Fibroblast of upper back skin (primary cell): ENCODE measurements at regions not wholly inside any gene's neighbourhood (a gene's known extent, or its start where the extent isn't known, plus 50 kb on each side); places are given as distances from the start of the nearest gene placed in this dataset.
"Not testable (repeated sequence)": the region's sequence is repeated elsewhere in the genome, so short reads cannot be mapped to it uniquely, and the experiment has no call there.

Experiments
- DNase-seq: peaks from one replicate; pipeline ENCODE4 v3.0.0-alpha.2; 2013

- DNase-seq: no peak
These were observed 56.6 kb downstream of the SLITRK1 start for GRCh38 chr13:83825676-83826075.

- no peak for DNase-seq
These were observed 57.7 kb downstream of the SLITRK1 start for GRCh38 chr13:83824560-83824959.

GRCh38 chr13:83824120-83824519 lies 58.2 kb downstream of the SLITRK1 start:
- no peak for DNase-seq

- DNase-seq: peak; percentile 13
These were observed 62.7 kb downstream of the SLITRK1 start for GRCh38 chr13:83819611-83820010.

- DNase-seq: peak; percentile 7
These were observed 63.1 kb downstream of the SLITRK1 start for GRCh38 chr13:83819156-83819555.

- no peak for DNase-seq
These were observed 66.2 kb downstream of the SLITRK1 start for GRCh38 chr13:83816081-83816480.

- no peak for DNase-seq
These were observed 66.7 kb downstream of the SLITRK1 start for GRCh38 chr13:83815598-83815997.

- no peak for DNase-seq
These were observed 72.1 kb downstream of the SLITRK1 start for GRCh38 chr13:83810136-83810535.

- no peak for DNase-seq
These were observed 77.8 kb downstream of the SLITRK1 start for GRCh38 chr13:83804356-83804962.

GRCh38 chr13:83798731-83799130 lies 83.5 kb downstream of the SLITRK1 start:
- DNase-seq: peak; percentile 18

GRCh38 chr13:83796364-83796763 lies 85.9 kb downstream of the SLITRK1 start:
- no peak for DNase-seq

GRCh38 chr13:83794583-83794982 lies 87.7 kb downstream of the SLITRK1 start:
- DNase-seq: peak; percentile 15

- peak; percentile 15 for DNase-seq
These were observed 102.0 kb downstream of the SLITRK1 start for GRCh38 chr13:83780227-83780626.

GRCh38 chr13:83773961-83774360 lies 108.3 kb downstream of the SLITRK1 start:
- DNase-seq: no peak

- no peak for DNase-seq
These were observed 116.5 kb downstream of the SLITRK1 start for GRCh38 chr13:83765796-83766195.

GRCh38 chr13:83761631-83762030 lies 120.6 kb downstream of the SLITRK1 start:
- DNase-seq: no peak

GRCh38 chr13:83755210-83755609 lies 127.1 kb downstream of the SLITRK1 start:
- not testable (repeated sequence) for DNase-seq

GRCh38 chr13:83753912-83754624 lies 128.2 kb downstream of the SLITRK1 start:
- no peak for DNase-seq

- peak; percentile 84 for DNase-seq
These were observed 130.1 kb downstream of the SLITRK1 start for GRCh38 chr13:83752141-83752540.

GRCh38 chr13:83740622-83741021 lies 141.7 kb downstream of the SLITRK1 start:
- no peak for DNase-seq

GRCh38 chr13:83738407-83738806 lies 143.9 kb downstream of the SLITRK1 start:
- DNase-seq: no peak

- DNase-seq: no peak
These were observed 149.0 kb downstream of the SLITRK1 start for GRCh38 chr13:83733293-83733692.

- DNase-seq: no peak
These were observed 149.5 kb downstream of the SLITRK1 start for GRCh38 chr13:83732755-83733154.

- DNase-seq: no peak
These were observed 151.2 kb downstream of the SLITRK1 start for GRCh38 chr13:83731113-83731512.

GRCh38 chr13:83730674-83731073 lies 151.6 kb downstream of the SLITRK1 start:
- no peak for DNase-seq
